Activated CD4-positive, alpha-beta memory T cell treated with anti-CD3 and anti-CD28 coated beads, Interleukin-2, amount 10 ng/mL, durations not matched to agents 7 days and 5 days (primary cell): ENCODE measurements at regions not wholly inside any gene's neighbourhood (a gene's known extent, or its start where the extent isn't known, plus 50 kb on each side); places are given as distances from the start of the nearest gene placed in this dataset.

Experiments
- CTCF ChIA-PET: fragments of 350-600 bp; sonication (Branson Sonifier 250); formaldehyde crosslinking; loops from one replicate; lab custom pipeline; 2021; ENCODE audit warnings: antibody characterized with exemption, inconsistent platforms; lab: Charles Lee
- POLR2A ChIA-PET: fragments of 350-600 bp; sonication (Branson Sonifier 250); formaldehyde crosslinking; loops from one replicate; lab custom pipeline; 2021; ENCODE audit warnings: antibody characterized with exemption; lab: Charles Lee
- DNase-seq: peaks from one replicate; pipeline ENCODE4 v3.0.0-alpha.2; 2020
- H3K27ac Mint-ChIP-seq: one replicate; pipeline ENCODE4 v1.8.0; 2021; ENCODE audit warnings: mild to moderate bottlenecking, mixed read lengths
- H3K27me3 Mint-ChIP-seq: one replicate; pipeline ENCODE4 v1.8.0; 2021; ENCODE audit warnings: mixed read lengths
- H3K36me3 Mint-ChIP-seq: one replicate; pipeline ENCODE4 v1.8.0; 2021; ENCODE audit warnings: low read depth, mixed read lengths
- H3K4me1 Mint-ChIP-seq: one replicate; pipeline ENCODE4 v1.8.0; 2021; ENCODE audit warnings: mixed read lengths
- H3K4me3 Mint-ChIP-seq: one replicate; pipeline ENCODE4 v1.8.0; 2021; ENCODE audit warnings: mild to moderate bottlenecking, mixed read lengths
- H3K9me3 Mint-ChIP-seq: one replicate; pipeline ENCODE4 v1.8.0; 2021; ENCODE audit warnings: mixed read lengths

DNA sequence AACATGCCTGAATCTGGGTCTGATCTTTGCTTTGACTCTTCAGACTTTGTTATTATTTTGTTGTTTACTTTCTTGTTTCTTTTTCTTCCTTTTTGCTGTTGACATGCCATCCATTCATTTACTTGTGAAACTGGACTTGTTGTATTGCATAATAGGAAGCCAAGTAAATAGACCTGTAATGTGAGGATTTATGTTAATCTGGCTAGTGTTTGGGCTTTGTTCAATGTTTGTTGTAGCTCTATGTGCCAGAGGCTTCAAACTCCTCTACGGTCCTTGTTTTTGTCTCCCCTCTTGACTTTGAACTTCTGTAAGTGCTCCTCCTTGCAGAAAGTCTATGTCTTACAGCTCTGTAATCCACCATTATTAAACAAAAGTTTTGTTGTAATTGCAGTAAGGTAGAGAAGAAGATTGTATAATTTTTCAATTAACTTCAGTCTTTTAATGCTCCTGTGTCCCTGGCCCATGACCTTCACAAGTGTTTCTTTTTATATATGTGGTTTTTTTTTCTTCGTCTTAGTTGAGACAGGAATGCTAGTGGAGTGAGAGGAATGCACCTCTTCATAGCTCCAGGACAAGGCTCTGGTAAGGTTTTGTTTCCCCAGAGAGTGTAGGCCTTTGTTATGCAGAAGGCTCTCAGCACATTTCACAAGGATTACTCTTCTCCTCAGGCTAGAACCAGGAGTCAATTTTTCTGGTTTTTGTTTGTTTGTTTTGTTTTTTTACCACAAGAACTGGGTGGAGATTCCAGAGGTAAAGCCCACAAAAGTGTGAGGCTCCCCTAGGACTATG is 1061.8 kb upstream of the CITED2 start:
- H3K27me3 Mint-ChIP-seq, result peaks cover 2% of the 10 kb centered on the region
- POLR2A ChIA-PET, result no interaction called here
- no peak overlapping the region for H3K27ac Mint-ChIP-seq
- no peak for DNase-seq
- H3K36me3 Mint-ChIP-seq, result no peaks in the 10 kb centered on the region
- H3K4me1 Mint-ChIP-seq, result no peaks in the 10 kb centered on the region
- CTCF ChIA-PET, result no interaction called here
- no peak overlapping the region for H3K4me3 Mint-ChIP-seq
- H3K9me3 Mint-ChIP-seq, result peaks cover 3% of the 10 kb centered on the region

DNA sequence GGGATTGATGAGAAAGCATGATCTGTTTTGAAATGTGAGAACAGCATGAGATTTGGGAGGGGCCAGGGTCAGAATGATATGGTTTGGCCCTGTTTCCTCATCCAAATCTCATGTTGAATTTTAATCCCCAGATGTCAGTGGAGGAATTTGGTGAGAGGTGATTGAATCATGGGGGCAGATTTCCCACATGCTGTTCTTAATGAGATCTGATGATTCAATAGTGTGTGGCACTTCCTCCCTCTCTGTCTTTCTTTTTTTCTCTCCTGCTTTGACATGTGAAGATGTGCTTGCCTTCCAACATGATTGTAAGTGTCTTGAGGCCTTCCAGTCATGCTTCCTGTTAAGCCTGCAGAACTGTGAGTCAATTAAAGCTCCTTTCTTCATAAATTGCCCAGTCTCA is 1060.3 kb upstream of the CITED2 start:
- CTCF ChIA-PET, result no interaction called here
- H3K27me3 Mint-ChIP-seq, result no peaks in the 10 kb centered on the region
- no peaks in the 10 kb centered on the region for H3K4me1 Mint-ChIP-seq
- no peaks in the 10 kb centered on the region for H3K36me3 Mint-ChIP-seq
- H3K27ac Mint-ChIP-seq, result no peak overlapping the region
- no peak for DNase-seq
- H3K9me3 Mint-ChIP-seq, result peaks cover 3% of the 10 kb centered on the region
- POLR2A ChIA-PET, result no interaction called here
- H3K4me3 Mint-ChIP-seq, result no peak overlapping the region

DNA sequence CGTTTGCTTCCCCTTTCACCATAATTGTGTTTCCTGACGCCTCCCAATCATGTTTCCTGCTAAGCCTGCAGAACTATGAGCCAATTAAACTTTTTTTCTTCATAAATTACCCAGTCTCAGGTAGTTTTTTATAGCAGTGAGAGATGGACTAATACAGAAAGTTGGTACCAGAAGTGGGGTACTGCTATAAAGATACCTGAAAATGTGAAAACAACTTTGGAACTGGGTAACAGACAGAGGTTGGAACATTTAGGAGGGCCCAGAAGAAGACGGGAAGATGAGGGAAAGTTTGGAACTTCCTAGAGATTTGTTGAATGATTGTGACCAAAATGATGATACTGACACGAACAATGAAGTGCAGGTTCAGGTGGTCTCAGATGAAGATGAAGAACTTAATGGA is 1058.6 kb upstream of the CITED2 start:
- no peak overlapping the region for H3K27ac Mint-ChIP-seq
- POLR2A ChIA-PET, result no interaction called here
- CTCF ChIA-PET, result no interaction called here

DNA sequence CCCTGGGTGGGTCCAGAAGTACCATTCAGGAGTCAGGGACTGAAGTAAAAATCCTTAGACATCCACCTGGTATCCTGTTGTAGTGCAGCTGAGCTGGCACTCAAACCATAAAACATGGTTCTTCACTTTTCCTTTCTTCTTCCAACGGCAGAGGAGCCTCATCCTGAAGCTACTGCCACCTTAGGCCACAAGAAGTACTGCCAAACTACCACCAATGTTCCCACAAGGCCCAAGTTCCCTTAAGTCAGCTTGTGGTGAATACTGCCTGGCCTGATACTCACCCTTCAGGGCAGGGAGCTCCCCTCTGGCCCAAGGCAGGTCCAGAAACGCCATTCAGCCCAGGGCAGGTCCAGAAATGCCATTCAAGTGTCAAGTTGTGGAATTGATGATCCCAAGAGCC is 1053.4 kb upstream of the CITED2 start:
- ChIA-PET POLR2A (no interaction called here), CTCF (no interaction called here)
- Mint-ChIP-seq H3K27me3 (no peaks in the 10 kb centered on the region), H3K4me1 (no peaks in the 10 kb centered on the region), H3K4me3 (no peak overlapping the region), H3K27ac (no peak overlapping the region), H3K36me3 (no peaks in the 10 kb centered on the region), H3K9me3 (no peaks in the 10 kb centered on the region)
- no peak for DNase-seq

More for the DNA sequence above, 1058.6 kb upstream of the CITED2 start:
- no peak for DNase-seq
- Mint-ChIP-seq H3K4me1 (no peaks in the 10 kb centered on the region), H3K36me3 (no peaks in the 10 kb centered on the region), H3K4me3 (no peak overlapping the region), H3K27me3 (no peaks in the 10 kb centered on the region), H3K9me3 (peaks cover 3% of the 10 kb centered on the region)

DNA sequence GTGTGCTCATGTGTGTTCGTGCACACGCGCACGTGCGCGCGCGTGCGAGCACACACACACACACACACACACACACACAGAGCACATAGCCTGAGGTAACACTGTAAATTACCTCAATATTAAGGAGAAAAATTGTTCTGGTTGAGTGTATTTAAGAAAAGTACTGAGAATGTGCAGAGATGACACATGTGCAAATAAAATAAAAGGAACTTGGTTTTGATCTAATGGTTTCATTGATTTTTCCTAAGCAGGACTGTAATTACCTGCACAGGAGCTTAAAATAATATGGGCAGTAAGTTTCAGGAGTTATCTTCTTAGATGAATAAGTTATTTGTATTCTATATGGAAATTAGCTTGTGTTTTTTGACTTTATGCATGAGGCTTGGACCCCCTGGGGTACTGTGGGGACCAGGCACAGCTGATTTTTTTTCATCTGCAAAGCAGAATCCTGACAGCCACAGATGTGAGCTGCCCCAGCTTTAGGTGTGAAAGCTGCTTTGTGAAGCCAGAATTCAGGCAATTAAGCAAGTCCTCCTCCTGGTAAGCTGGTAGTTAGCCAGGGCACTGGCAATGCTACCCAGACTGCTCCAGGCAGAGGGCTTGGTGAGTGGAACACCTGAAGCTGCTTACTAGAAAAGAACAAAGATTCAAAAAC is 1040.6 kb upstream of the CITED2 start:
- Mint-ChIP-seq H3K36me3 (no peaks in the 10 kb centered on the region), H3K9me3 (peaks cover 8% of the 10 kb centered on the region), H3K27me3 (peaks cover 3% of the 10 kb centered on the region), H3K4me3 (no peak overlapping the region), H3K27ac (no peak overlapping the region), H3K4me1 (no peaks in the 10 kb centered on the region)
- POLR2A ChIA-PET, result no interaction called here
- DNase-seq, result no peak
- CTCF ChIA-PET, result no interaction called here

DNA sequence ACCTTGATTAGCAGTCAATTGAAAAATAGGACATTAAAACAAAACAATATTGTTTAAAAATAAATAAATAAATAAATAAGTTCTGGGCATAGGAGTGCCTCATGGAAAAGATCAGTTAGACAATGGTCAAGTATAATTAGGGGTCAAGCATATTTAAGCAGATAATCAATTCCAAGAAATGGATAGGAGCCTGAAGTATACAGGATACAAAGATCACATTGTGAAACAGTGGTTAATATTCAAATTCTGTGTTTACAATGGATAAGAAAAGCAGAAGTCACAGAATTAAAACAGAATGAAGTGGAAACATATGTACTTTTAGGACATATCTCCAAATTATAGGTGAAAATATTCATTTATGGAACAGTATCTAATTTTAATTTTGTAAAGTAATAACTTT is 1028.6 kb upstream of the CITED2 start:
- no peak overlapping the region for H3K27ac Mint-ChIP-seq
- no peak overlapping the region for H3K4me3 Mint-ChIP-seq
- POLR2A ChIA-PET, result no interaction called here

DNA sequence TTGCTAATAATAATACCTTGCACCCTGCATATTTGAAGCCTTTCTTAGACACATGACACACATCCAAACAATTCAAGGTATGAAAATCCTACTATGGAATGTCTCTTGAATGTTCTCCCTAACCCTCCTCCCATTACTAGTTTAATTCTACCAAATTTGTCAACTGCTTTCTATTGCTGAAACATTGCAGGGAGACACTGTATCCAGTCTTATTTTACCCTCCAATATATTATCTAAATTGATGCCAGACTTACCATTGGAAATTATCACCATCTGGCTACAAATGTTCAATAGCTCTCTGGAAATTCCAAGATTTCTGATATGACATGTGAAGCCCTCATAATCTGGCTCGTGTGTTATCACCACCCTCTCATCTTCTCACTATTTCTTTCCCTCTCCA is 1027.3 kb upstream of the CITED2 start:
- Mint-ChIP-seq H3K36me3 (no peaks in the 10 kb centered on the region), H3K27me3 (no peaks in the 10 kb centered on the region), H3K4me1 (no peaks in the 10 kb centered on the region), H3K9me3 (no peaks in the 10 kb centered on the region), H3K4me3 (no peak overlapping the region), H3K27ac (no peak overlapping the region)
- ChIA-PET POLR2A (no interaction called here), CTCF (no interaction called here)
- DNase-seq, result no peak

More for the DNA sequence above, 1028.6 kb upstream of the CITED2 start:
- Mint-ChIP-seq H3K36me3 (no peaks in the 10 kb centered on the region), H3K27me3 (no peaks in the 10 kb centered on the region), H3K9me3 (peaks cover 7% of the 10 kb centered on the region), H3K4me1 (no peaks in the 10 kb centered on the region)
- no peak for DNase-seq
- CTCF ChIA-PET, result no interaction called here

DNA sequence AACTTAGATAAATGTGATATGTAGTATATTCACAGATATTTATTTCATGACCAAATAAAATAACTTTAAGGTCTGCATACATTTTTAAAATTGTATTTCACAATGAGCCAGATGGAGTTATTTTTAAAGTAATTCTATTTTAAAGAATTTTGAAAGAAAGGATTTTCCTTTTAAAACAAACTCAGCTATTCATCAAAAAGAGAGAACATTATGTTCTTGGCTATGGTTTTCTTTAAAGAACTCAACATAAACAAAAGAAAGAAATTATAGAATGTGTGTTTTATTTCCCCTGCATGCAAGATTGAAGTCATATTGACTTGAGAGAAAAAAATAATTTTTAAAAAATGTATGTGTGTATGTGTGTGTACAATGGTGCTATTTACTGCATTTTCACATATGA is 1023.6 kb upstream of the CITED2 start:
- Mint-ChIP-seq H3K4me3 (no peak overlapping the region), H3K9me3 (no peaks in the 10 kb centered on the region), H3K27ac (no peak overlapping the region), H3K36me3 (no peaks in the 10 kb centered on the region), H3K27me3 (peaks cover 4% of the 10 kb centered on the region), H3K4me1 (no peaks in the 10 kb centered on the region)
- POLR2A ChIA-PET, result no interaction called here
- CTCF ChIA-PET, result no interaction called here
- no peak for DNase-seq

DNA sequence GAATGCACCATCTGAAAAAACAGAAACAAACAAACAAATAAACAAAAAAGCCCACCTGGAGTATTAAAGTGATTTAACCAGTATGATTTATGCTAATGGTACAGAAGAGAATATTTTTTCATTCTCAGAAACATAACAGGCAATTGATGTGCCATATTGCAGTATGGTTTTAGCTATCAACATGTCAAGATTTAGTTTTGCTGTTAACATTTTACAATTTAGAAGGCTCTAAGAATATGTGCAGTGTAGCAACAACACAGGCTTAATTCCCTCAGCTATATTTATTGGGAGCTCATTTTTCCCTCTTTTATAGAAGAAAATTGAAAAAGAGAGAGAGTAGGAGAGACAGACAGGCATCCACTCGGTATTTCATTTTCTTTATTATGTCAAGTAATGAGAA is 1022.7 kb upstream of the CITED2 start:
- no peaks in the 10 kb centered on the region for H3K36me3 Mint-ChIP-seq
- H3K4me3 Mint-ChIP-seq, result no peak overlapping the region
- peaks cover 7% of the 10 kb centered on the region for H3K27me3 Mint-ChIP-seq
- no peak overlapping the region for H3K27ac Mint-ChIP-seq
- no peaks in the 10 kb centered on the region for H3K4me1 Mint-ChIP-seq
- POLR2A ChIA-PET, result no interaction called here
- H3K9me3 Mint-ChIP-seq, result no peaks in the 10 kb centered on the region
- CTCF ChIA-PET, result no interaction called here
- DNase-seq, result no peak

DNA sequence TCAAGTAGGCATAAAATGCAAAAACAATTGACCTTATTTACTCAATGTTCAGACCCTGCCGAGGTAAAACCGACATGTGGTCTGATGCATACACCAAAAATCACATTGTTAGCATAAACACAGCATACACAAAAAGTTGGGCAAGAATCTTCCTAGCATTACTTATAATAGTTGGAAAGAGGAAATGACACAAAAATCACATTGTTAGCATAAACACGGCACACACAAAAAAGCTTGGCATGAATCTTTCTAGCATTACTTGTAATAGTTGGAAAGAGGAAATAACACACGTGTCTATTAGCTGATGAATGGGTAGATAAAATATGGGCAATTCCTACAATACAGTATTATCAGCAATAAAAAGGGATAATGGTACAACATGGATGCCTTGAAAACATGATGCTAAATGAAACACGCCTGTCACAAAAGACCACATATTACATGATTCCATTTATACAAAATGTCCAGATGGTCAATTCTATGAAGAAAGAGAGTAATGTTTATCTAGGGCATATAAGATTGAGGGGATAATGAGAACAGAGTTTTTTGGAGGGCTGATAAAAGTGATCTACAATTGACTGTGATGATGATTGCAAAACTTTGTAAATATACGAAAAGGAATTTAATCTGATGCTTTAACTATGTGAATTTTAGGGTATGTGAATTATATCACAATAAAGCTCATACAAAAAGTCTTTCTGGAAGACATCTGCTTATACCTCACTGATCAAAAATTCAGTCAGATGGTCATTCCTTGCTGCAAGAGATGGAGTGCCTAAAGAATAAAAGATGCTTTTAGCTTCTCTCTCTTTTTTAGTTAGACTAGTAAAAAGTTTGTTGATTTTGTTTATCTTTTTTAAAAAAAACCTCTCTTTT is 1019.5 kb upstream of the CITED2 start:
- POLR2A ChIA-PET, result no interaction called here
- peaks cover 7% of the 10 kb centered on the region for H3K27me3 Mint-ChIP-seq
- no peaks in the 10 kb centered on the region for H3K4me1 Mint-ChIP-seq
- CTCF ChIA-PET, result no interaction called here
- H3K36me3 Mint-ChIP-seq, result no peaks in the 10 kb centered on the region
- H3K27ac Mint-ChIP-seq, result no peak overlapping the region
- DNase-seq, result no peak
- no peaks in the 10 kb centered on the region for H3K9me3 Mint-ChIP-seq
- H3K4me3 Mint-ChIP-seq, result no peak overlapping the region

DNA sequence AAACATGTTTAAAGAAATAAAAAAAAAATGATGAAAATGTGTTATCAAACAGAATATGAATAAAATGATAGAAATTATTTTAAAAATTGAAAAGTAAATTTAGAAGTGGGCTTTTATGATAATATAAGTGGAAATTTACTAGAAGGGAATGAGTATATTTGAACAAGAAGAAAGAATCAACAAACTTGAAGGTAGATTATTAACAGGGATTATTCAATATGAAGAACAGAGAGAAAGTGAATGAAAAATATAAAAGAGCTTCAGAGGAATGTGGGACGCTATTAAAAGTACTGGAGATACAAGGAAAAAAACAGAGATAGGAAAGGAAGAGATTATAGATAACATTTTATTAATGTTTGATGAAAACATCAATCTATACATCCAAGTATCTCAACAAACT is 1014.4 kb upstream of the CITED2 start:
- no peaks in the 10 kb centered on the region for H3K4me1 Mint-ChIP-seq
- H3K9me3 Mint-ChIP-seq, result peaks cover 11% of the 10 kb centered on the region
- ChIA-PET POLR2A (no interaction called here), CTCF (no interaction called here)
- DNase-seq, result no peak
- H3K27me3 Mint-ChIP-seq, result peaks cover 7% of the 10 kb centered on the region
- no peak overlapping the region for H3K27ac Mint-ChIP-seq
- no peak overlapping the region for H3K4me3 Mint-ChIP-seq
- H3K36me3 Mint-ChIP-seq, result no peaks in the 10 kb centered on the region

DNA sequence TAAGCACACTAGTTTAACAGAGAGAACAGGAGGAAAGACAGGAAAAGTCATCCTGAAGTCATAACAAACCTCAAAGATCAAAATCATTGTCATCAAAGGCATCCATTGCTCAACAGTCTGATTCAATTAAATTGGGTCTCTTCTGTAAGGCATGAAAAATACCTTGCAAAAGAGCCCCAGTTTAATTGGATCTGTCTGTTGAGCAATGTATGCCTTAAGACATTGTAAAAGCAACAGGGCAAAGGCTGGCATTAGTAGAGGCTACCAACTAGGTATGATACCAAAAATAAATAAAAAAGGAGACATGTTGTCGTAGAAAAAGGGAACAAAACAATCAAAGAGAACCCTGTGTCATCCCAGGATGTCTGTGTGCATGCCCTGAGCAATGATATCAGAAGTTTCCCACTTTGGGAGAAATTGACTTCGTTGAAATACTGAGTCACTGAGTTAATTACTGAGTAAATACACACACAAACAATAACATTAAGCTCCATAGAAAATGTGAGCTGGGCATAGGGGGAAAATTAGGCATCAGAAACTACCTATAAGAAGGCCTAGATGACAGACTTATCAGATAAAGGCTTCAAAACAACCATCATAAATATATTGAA is 1013.8 kb upstream of the CITED2 start:
- no peak overlapping the region for H3K4me3 Mint-ChIP-seq
- DNase-seq, result no peak
- no peak overlapping the region for H3K27ac Mint-ChIP-seq
- ChIA-PET POLR2A (no interaction called here), CTCF (no interaction called here)
- no peaks in the 10 kb centered on the region for H3K4me1 Mint-ChIP-seq
- peaks cover 11% of the 10 kb centered on the region for H3K9me3 Mint-ChIP-seq
- H3K27me3 Mint-ChIP-seq, result peaks cover 3% of the 10 kb centered on the region
- no peaks in the 10 kb centered on the region for H3K36me3 Mint-ChIP-seq

DNA sequence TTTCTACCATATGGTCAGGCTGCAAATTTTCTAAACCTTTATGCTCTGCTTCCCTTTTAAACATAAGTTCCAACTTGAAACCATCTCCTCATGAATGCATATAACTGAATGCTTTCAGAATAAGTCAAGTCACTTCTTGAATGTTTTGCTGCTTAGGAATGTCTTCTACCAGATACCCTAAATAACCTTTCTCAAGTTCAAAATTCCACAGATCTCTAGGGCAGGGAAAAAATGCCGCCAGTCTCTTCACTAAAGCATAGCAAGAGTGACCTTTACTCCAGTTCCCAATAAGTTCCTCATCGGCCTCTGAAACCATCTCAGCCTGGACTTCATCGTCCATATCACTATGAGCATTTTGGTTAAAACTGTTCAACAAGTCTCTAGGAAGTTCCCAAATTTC is 1011.2 kb upstream of the CITED2 start:
- Mint-ChIP-seq H3K27ac (no peak overlapping the region), H3K4me3 (no peak overlapping the region), H3K27me3 (no peaks in the 10 kb centered on the region), H3K36me3 (no peaks in the 10 kb centered on the region), H3K4me1 (no peaks in the 10 kb centered on the region), H3K9me3 (peaks cover 11% of the 10 kb centered on the region)
- no peak for DNase-seq
- CTCF ChIA-PET, result no interaction called here
- POLR2A ChIA-PET, result no interaction called here
